ENCODE measurements at regions not wholly inside any gene's neighbourhood (a gene's known extent, or its start where the extent isn't known, plus 50 kb on each side); places are given as distances from the start of the nearest gene placed in this dataset.

GRCh38 chr2:238685713-238686112 lies 162.2 kb upstream of the TWIST2 start:
- H3K4me3 ChIP-seq (ENCODE audit: low read length), result no peak overlapping the region
- DNase-seq (ENCODE audit: low read depth), result no peak
- TF ChIP-seq CTCF (conservative IDR thresholded peaks at IDR 0.05; ENCODE audit: low read length), result 0 out of 2 replicates have a peak, but pooled peaks have one; percentile 14

- no peak for TF ChIP-seq CTCF (conservative IDR thresholded peaks at IDR 0.05; ENCODE audit: low read length)
- H3K4me3 ChIP-seq (ENCODE audit: low read length), result no peak overlapping the region
- no peak for DNase-seq (ENCODE audit: low read depth)
These were observed 161.7 kb upstream of the TWIST2 start for GRCh38 chr2:238686223-238686622.

- DNase-seq (ENCODE audit: low read depth), result peak; percentile 94
- no peak overlapping the region for H3K4me3 ChIP-seq (ENCODE audit: low read length)
- TF ChIP-seq CTCF (conservative IDR thresholded peaks at IDR 0.05; ENCODE audit: low read length), result no peak
These were observed 159.4 kb upstream of the TWIST2 start for GRCh38 chr2:238688193-238689153.

DNA sequence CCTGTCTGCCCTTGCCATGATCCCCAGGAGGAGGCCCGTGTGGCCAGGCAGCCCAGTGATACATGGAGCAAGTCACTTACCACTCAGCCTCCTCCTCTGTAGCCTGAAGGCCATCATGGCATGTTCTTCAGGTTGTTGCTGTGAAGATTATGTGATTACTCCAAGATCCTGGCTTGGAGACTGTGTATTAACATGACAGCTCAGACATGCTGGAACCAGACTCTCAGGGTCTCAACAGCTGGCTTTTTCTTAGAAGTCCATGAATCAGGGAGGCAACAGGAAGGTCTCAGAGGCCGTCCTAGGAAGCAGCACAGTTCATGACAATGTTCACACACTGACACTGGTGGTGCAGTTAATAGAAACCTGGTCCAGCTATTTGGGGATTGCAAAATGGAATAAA lies 158.6 kb upstream of the TWIST2 start:
- no peak for TF ChIP-seq CTCF (conservative IDR thresholded peaks at IDR 0.05; ENCODE audit: low read length)
- no peak overlapping the region for H3K4me3 ChIP-seq (ENCODE audit: low read length)
- DNase-seq (ENCODE audit: low read depth), result peak; percentile 58

GRCh38 chr2:238689871-238690389 lies 158.0 kb upstream of the TWIST2 start:
- TF ChIP-seq CTCF (conservative IDR thresholded peaks at IDR 0.05; ENCODE audit: low read length), result no peak; the same call in 1 of the 2 replicates
- no peak overlapping the region for H3K4me3 ChIP-seq (ENCODE audit: low read length)
- no peak for DNase-seq (ENCODE audit: low read depth)

- no peak for TF ChIP-seq CTCF (conservative IDR thresholded peaks at IDR 0.05; ENCODE audit: low read length)
- H3K4me3 ChIP-seq (ENCODE audit: low read length), result no peak overlapping the region
- DNase-seq (ENCODE audit: low read depth), result no peak
These were observed 157.4 kb upstream of the TWIST2 start for GRCh38 chr2:238690511-238690910.

Data from AG10803 (cell line).